Endodermal cell (in vitro differentiated cells): ENCODE measurements at regions not wholly inside any gene's neighbourhood (a gene's known extent, or its start where the extent isn't known, plus 50 kb on each side); places are given as distances from the start of the nearest gene placed in this dataset.
"Not testable (repeated sequence)": the region's sequence is repeated elsewhere in the genome, so short reads cannot be mapped to it uniquely, and the experiment has no call there.

ENCODE experiments used
- DNase-seq: peaks from one replicate; pipeline ENCODE4 v3.0.0-alpha.2; 2017
- H3K27ac ChIP-seq: 2 replicates; pipeline ENCODE4 v1.5.1; 2013; ENCODE audit warnings: mild to moderate bottlenecking, low read depth, low read length, moderate library complexity
- H3K27me3 ChIP-seq: 2 replicates; pipeline ENCODE4 v1.6.1; 2013; ENCODE audit warnings: mild to moderate bottlenecking, low read length, moderate library complexity; ENCODE audit not compliant: insufficient read depth, control insufficient read depth, poor library complexity, severe bottlenecking
- H3K36me3 ChIP-seq: 2 replicates; pipeline ENCODE4 v1.7.0; 2013; ENCODE audit warnings: mild to moderate bottlenecking, low read length, moderate library complexity; ENCODE audit not compliant: control insufficient read depth, insufficient read depth
- H3K4me1 ChIP-seq: one replicate; pipeline ENCODE4 v1.7.0; 2013; ENCODE audit warnings: low read length; ENCODE audit not compliant: control insufficient read depth, insufficient read depth
- H3K4me3 ChIP-seq: 2 replicates; pipeline ENCODE4 v1.5.1; 2013; ENCODE audit warnings: mild to moderate bottlenecking, low read length, moderate library complexity
- H3K9ac ChIP-seq: 2 replicates; pipeline ENCODE4 v1.6.1; 2013; ENCODE audit warnings: mild to moderate bottlenecking, low read length, moderate library complexity; ENCODE audit not compliant: poor library complexity, severe bottlenecking; ENCODE audit errors: extremely low read depth
- H3K9me3 ChIP-seq: 2 replicates; pipeline ENCODE4 v1.6.1; 2013; ENCODE audit warnings: mild to moderate bottlenecking, low read length, moderate library complexity; ENCODE audit not compliant: control insufficient read depth
- H3K27ac Mint-ChIP-seq: 2 replicates; pipeline ENCODE4 v1.8.0; 2020; ENCODE audit warnings: mixed read lengths
- H3K27me3 Mint-ChIP-seq: 2 replicates; pipeline ENCODE4 v1.8.0; 2021; ENCODE audit warnings: mild to moderate bottlenecking, mixed read lengths; ENCODE audit not compliant: insufficient read depth
- H3K36me3 Mint-ChIP-seq: 2 replicates; pipeline ENCODE4 v1.8.0; 2020; ENCODE audit warnings: low read depth, mixed read lengths
- H3K4me1 Mint-ChIP-seq: 2 replicates; pipeline ENCODE4 v1.8.0; 2020; ENCODE audit warnings: mixed read lengths
- H3K4me3 Mint-ChIP-seq: 2 replicates; pipeline ENCODE4 v1.8.0; 2020; ENCODE audit warnings: mild to moderate bottlenecking, moderate library complexity, mixed read lengths
- H3K9me3 Mint-ChIP-seq: 2 replicates; pipeline ENCODE4 v1.8.0; 2020; ENCODE audit warnings: mild to moderate bottlenecking, mixed read lengths
- WGBS, 2 experiments: methylation state at CpG; one replicate each; pipeline versions ENCODE4 v1.1.5 to v1.1.7; 2013; ENCODE audit warnings: missing lambda C conversion rate in 2 of 2, mixed read lengths in 1 of 2; ENCODE audit not compliant: insufficient coverage in 1 of 2, insufficient read length in 1 of 2; 5-methylcytosine and 5-hydroxymethylcytosine counted together
- TF ChIP-seq, protein P1 (sequence below): fragments of 200-600 bp; sonication (generic); conservative IDR thresholded peaks from 2 replicates; pipeline ENCODE4 v1.5.0; 2021; ENCODE audit warnings: antibody characterized with exemption, mild to moderate bottlenecking

DNA sequence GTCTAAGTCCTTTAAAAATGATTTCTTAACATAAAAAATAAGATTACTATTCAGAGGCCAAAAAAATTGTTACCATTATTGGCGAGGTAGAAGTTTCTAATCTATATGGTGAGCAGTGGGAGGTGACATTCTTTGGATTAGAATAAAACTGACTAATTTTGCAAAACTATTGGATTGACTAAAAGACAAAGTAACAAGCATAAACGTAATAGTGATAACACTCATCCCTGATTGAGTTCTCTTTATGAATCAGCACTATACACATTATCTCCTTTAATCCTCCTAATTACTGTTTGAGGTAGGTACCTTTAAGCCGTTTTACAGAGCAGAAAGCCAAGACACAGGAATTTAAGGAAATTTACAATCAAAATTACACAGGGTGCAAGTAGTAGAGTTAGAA lies 139.2 kb upstream of the NRP1 start:
- no peaks in the 10 kb centered on the region for H3K27me3 Mint-ChIP-seq
- Histone ChIP-seq H3K4me1 (no peaks in the 10 kb centered on the region), H3K4me3 (no peak overlapping the region), H3K9me3 (no peaks in the 10 kb centered on the region), H3K36me3 (no peaks in the 10 kb centered on the region), H3K27ac (no peak overlapping the region), H3K27me3 (no peaks in the 10 kb centered on the region), H3K9ac (no peak overlapping the region)
- no peaks in the 10 kb centered on the region for H3K36me3 Mint-ChIP-seq
- no peak for DNase-seq
- 93 to 100% methylated on average over 1 to 3 of the region's 3 CpGs for WGBS, 2 experiments
- H3K4me1 Mint-ChIP-seq, result no peaks in the 10 kb centered on the region
- H3K9me3 Mint-ChIP-seq, result peaks cover 6% of the 10 kb centered on the region
- no peak overlapping the region for H3K4me3 Mint-ChIP-seq
- TF ChIP-seq, protein P1, sequence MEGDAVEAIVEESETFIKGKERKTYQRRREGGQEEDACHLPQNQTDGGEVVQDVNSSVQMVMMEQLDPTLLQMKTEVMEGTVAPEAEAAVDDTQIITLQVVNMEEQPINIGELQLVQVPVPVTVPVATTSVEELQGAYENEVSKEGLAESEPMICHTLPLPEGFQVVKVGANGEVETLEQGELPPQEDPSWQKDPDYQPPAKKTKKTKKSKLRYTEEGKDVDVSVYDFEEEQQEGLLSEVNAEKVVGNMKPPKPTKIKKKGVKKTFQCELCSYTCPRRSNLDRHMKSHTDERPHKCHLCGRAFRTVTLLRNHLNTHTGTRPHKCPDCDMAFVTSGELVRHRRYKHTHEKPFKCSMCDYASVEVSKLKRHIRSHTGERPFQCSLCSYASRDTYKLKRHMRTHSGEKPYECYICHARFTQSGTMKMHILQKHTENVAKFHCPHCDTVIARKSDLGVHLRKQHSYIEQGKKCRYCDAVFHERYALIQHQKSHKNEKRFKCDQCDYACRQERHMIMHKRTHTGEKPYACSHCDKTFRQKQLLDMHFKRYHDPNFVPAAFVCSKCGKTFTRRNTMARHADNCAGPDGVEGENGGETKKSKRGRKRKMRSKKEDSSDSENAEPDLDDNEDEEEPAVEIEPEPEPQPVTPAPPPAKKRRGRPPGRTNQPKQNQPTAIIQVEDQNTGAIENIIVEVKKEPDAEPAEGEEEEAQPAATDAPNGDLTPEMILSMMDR, result no peak
- no peak overlapping the region for H3K27ac Mint-ChIP-seq

DNA sequence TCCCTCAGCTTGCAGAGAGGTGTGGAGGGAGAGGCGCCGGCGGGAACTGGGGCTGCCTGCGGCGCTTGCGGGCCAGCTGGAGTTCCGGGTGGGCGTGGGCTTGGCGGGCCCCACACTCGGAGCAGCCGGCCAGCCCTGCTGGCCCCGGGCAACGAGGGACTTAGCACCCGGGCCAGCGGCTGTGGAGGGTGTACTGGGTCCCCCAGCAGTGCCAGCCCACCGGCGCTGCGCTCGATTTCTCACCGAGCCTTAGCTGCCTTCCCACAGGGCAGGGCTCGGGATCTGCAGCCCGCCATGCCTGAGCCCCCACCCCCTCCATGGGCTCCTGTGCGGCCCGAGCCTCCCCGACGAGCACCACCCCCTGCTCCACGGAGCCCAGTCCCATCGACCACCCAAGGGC lies 133.5 kb upstream of the NRP1 start:
- not testable (repeated sequence) for H3K4me1 ChIP-seq, H3K4me1 Mint-ChIP-seq, H3K9ac ChIP-seq, DNase-seq, H3K4me3 ChIP-seq, H3K9me3 ChIP-seq, H3K4me3 Mint-ChIP-seq, H3K36me3 Mint-ChIP-seq, H3K27ac Mint-ChIP-seq, H3K27ac ChIP-seq, H3K36me3 ChIP-seq, H3K27me3 Mint-ChIP-seq, H3K9me3 Mint-ChIP-seq, H3K27me3 ChIP-seq
- WGBS, 2 experiments, result 95% methylated on average over 17 of the region's 28 CpGs; no CpG with 5 or more reads in 1 of the 2 experiments

DNA sequence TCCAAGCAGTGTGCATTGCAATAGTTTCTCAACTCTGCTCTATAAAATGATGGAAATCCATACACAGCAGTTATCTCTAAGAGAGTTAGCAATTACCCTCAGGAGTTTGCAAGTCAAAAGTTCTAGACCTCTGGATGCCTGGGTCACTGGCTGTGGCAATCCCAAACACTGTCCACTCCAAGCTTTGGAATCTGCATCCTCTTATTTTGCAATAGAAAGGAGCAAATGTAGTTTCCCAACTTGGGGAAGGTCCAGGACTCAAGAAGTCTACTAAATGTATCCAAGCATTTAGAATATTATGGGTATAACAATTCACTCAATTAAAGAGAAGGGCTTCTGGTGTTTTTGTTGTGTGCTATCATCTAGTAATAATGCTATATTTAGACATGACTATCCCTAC lies 131.3 kb upstream of the NRP1 start:
- H3K36me3 ChIP-seq, result no peaks in the 10 kb centered on the region
- TF ChIP-seq, protein P1, result no peak
- Mint-ChIP-seq H3K9me3 (peaks cover 8% of the 10 kb centered on the region), H3K4me1 (peaks cover 5% of the 10 kb centered on the region), H3K27ac (no peak overlapping the region), H3K36me3 (no peaks in the 10 kb centered on the region), H3K27me3 (peaks cover 3% of the 10 kb centered on the region), H3K4me3 (no peak overlapping the region)
- no peak for DNase-seq
- no peaks in the 10 kb centered on the region for H3K27me3 ChIP-seq
- H3K4me1 ChIP-seq, result no peaks in the 10 kb centered on the region
- no peak overlapping the region for H3K4me3 ChIP-seq
- H3K9ac ChIP-seq, result no peak overlapping the region
- H3K27ac ChIP-seq, result no peak overlapping the region
- no peaks in the 10 kb centered on the region for H3K9me3 ChIP-seq

DNA sequence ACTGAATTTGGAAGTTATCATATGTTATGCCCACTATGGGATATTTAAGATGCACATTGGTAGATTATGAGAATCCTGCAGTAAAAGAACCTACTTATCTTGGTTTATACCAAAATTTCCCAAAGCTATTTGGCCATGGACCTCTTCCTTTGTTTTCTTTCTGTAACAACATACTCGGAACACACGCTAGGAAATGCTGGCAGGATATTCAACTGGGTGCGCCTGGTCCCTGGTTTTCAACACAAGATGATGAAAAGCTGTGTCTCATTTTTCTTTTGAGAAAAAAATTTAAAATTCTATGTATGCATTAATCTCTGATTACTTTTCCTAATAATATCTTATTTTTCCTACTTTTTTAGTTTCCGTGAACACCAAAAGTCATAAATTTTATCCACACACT lies 128.5 kb upstream of the NRP1 start:
- no peaks in the 10 kb centered on the region for H3K4me1 ChIP-seq
- no peak overlapping the region for H3K27ac ChIP-seq
- no peak overlapping the region for H3K4me3 Mint-ChIP-seq
- peaks cover 3% of the 10 kb centered on the region for H3K27me3 Mint-ChIP-seq
- H3K4me1 Mint-ChIP-seq, result peaks cover 10% of the 10 kb centered on the region
- TF ChIP-seq, protein P1, result no peak
- no peaks in the 10 kb centered on the region for H3K9me3 ChIP-seq
- H3K27me3 ChIP-seq, result no peaks in the 10 kb centered on the region
- WGBS, 2 experiments, result 97 to 100% methylated on average over 3 to 4 of the region's 4 CpGs
- H3K9ac ChIP-seq, result no peak overlapping the region
- H3K4me3 ChIP-seq, result no peak overlapping the region
- no peak for DNase-seq
- no peaks in the 10 kb centered on the region for H3K36me3 ChIP-seq
- H3K9me3 Mint-ChIP-seq, result no peaks in the 10 kb centered on the region
- H3K36me3 Mint-ChIP-seq, result no peaks in the 10 kb centered on the region
- H3K27ac Mint-ChIP-seq, result no peak overlapping the region
